Neuronal stem cell (in vitro differentiated cells): ENCODE measurements at regions not wholly inside any gene's neighbourhood (a gene's known extent, or its start where the extent isn't known, plus 50 kb on each side); places are given as distances from the start of the nearest gene placed in this dataset.

Experiments
- DNase-seq: peaks from one replicate; pipeline ENCODE4 v3.0.0-alpha.2; 2013; ENCODE audit warnings: low spot score
- H2AFZ ChIP-seq: one replicate; pipeline ENCODE4 v1.6.1; 2013; ENCODE audit warnings: mild to moderate bottlenecking, low read length, inconsistent platforms
- H2AK5ac ChIP-seq: 2 replicates; pipeline ENCODE4 v1.6.1; 2013; ENCODE audit warnings: low read depth, mild to moderate bottlenecking, inconsistent platforms, low read length, moderate library complexity, mixed read lengths
- H2BK120ac ChIP-seq: 2 replicates; pipeline ENCODE4 v1.6.1; 2013; ENCODE audit warnings: low read depth, mild to moderate bottlenecking, inconsistent platforms, low read length, moderate library complexity, mixed read lengths
- H2BK12ac ChIP-seq: one replicate; pipeline ENCODE4 v1.6.1; 2013; ENCODE audit warnings: low read length, inconsistent platforms
- H2BK15ac ChIP-seq: 2 replicates; pipeline ENCODE4 v1.6.1; 2013; ENCODE audit warnings: mild to moderate bottlenecking, low read length, inconsistent platforms, mixed read lengths
- H2BK5ac ChIP-seq: one replicate; pipeline ENCODE4 v1.6.1; 2013; ENCODE audit warnings: inconsistent platforms, mild to moderate bottlenecking, low read length, moderate library complexity
- H3K14ac ChIP-seq: one replicate; pipeline ENCODE4 v1.6.1; 2013; ENCODE audit warnings: low read length, inconsistent platforms
- H3K18ac ChIP-seq: 2 replicates; pipeline ENCODE4 v1.6.1; 2013; ENCODE audit warnings: low read length, inconsistent platforms
- H3K23ac ChIP-seq: 2 replicates; pipeline ENCODE4 v1.6.1; 2013; ENCODE audit warnings: low read depth, mild to moderate bottlenecking, mixed read lengths, low read length, inconsistent platforms; ENCODE audit not compliant: poor library complexity
- H3K27ac ChIP-seq: replicated peaks from 3 replicates; pipeline ENCODE4 v1.5.1; 2013; ENCODE audit warnings: low read length, inconsistent platforms
- H3K27me3 ChIP-seq, 3 experiments: 2 replicates each; pipeline ENCODE4 v1.6.1; 2013; ENCODE audit warnings: low read length in 3 of 3, mild to moderate bottlenecking in 2 of 3, inconsistent platforms in 1 of 3, low read depth in 1 of 3, mixed read lengths in 1 of 3, moderate library complexity in 1 of 3; ENCODE audit not compliant: control insufficient read depth in 3 of 3, insufficient read depth in 3 of 3
- H3K36me3 ChIP-seq, 2 donors: replicated peaks in 1 of 2; 2 replicates each; pipeline ENCODE4 v1.6.1; 2013; ENCODE audit warnings: low read length in 2 of 2; ENCODE audit not compliant: control insufficient read depth in 2 of 2, insufficient read depth in 2 of 2
- H3K4ac ChIP-seq: 2 replicates; pipeline ENCODE4 v1.6.1; 2013; ENCODE audit warnings: inconsistent platforms, mild to moderate bottlenecking, low read length, moderate library complexity
- H3K4me1 ChIP-seq, 2 donors: 1 replicate in 1 of 2; 2 replicates in 1 of 2; pipeline ENCODE4 v1.6.1; 2013; ENCODE audit warnings: low read length in 2 of 2, low read depth in 1 of 2; ENCODE audit not compliant: control insufficient read depth in 2 of 2, insufficient read depth in 1 of 2
- H3K4me2 ChIP-seq: one replicate; pipeline ENCODE4 v1.6.1; 2013; ENCODE audit warnings: mild to moderate bottlenecking, low read length, inconsistent platforms; ENCODE audit not compliant: insufficient read depth, poor library complexity, severe bottlenecking
- H3K4me3 ChIP-seq, 2 donors: 2 replicates each; pipeline ENCODE4 v1.5.1; 2013; ENCODE audit warnings: low read length in 2 of 2, mild to moderate bottlenecking in 2 of 2, inconsistent platforms in 1 of 2, moderate library complexity in 1 of 2
- H3K79me1 ChIP-seq: one replicate; pipeline ENCODE4 v1.6.1; 2013; ENCODE audit warnings: low read depth, mild to moderate bottlenecking, inconsistent platforms, low read length, moderate library complexity
- H3K9ac ChIP-seq: one replicate; pipeline ENCODE4 v1.6.1; 2013; ENCODE audit warnings: mild to moderate bottlenecking, low read depth, low read length, inconsistent platforms; ENCODE audit not compliant: poor library complexity
- H3K9me3 ChIP-seq, 2 donors: replicated peaks in 1 of 2; 2 replicates each; pipeline versions ENCODE3 to v1.6.1; 2013; ENCODE audit warnings: low read length in 2 of 2, mild to moderate bottlenecking in 2 of 2, inconsistent platforms in 1 of 2, low read depth in 1 of 2, mixed read lengths in 1 of 2, moderate library complexity in 1 of 2; ENCODE audit not compliant: control insufficient read depth in 2 of 2, insufficient read depth in 1 of 2
- H4K8ac ChIP-seq: one replicate; pipeline ENCODE4 v1.6.1; 2013; ENCODE audit warnings: low read depth, mild to moderate bottlenecking, inconsistent platforms, low read length, moderate library complexity
- H4K91ac ChIP-seq: one replicate; pipeline ENCODE4 v1.6.1; 2013; ENCODE audit warnings: low read length, low read depth, mild to moderate bottlenecking, inconsistent platforms; ENCODE audit not compliant: poor library complexity
- WGBS, 2 donors: extraction: QIAGEN DNeasy Blood & Tissue Kit; methylation state at CpG; one replicate each; pipeline ENCODE4 v1.1.7; 2013; ENCODE audit warnings: missing lambda C conversion rate in 2 of 2, mixed read lengths in 1 of 2; ENCODE audit not compliant: insufficient read length in 2 of 2, insufficient replicate concordance in 1 of 2; ENCODE audit errors: extremely low coverage in 2 of 2; 5-methylcytosine and 5-hydroxymethylcytosine counted together

DNA sequence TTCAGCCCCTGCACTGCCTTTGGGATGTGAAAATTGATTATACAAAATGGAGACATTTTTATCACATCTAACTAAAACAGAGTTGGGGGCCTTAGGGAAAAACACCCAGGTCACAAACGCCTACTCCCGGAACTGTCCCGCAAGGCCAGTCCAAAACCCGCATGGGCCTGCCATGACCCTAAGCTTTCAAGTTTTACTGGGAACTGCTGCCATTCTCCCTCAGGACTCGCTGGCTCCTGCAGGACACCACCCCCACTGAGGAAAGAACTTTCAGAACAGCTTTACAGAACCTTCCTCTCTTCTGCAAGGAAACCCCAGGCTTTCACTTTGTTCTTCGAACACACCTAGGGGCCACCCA is 320.4 kb upstream of the HS6ST1 start:
- H4K91ac ChIP-seq = no peak overlapping the region
- H2AFZ ChIP-seq = peak overlapping the region; percentile 43
- H3K14ac ChIP-seq = no peak overlapping the region
- H3K79me1 ChIP-seq = no peaks in the 10 kb centered on the region
- peaks cover 36 to 56% of the 10 kb centered on the region in 2 donors for H3K4me1 ChIP-seq
- no peaks in the 10 kb centered on the region for H3K27me3 ChIP-seq
- H3K23ac ChIP-seq = no peak overlapping the region
- H2AK5ac ChIP-seq = no peak overlapping the region
- no CpG with 5 or more reads among the region's 6 CpGs for WGBS, 2 donors
- H3K4me2 ChIP-seq = no peak overlapping the region
- H3K4ac ChIP-seq = no peak overlapping the region
- H2BK120ac ChIP-seq = peak overlapping the region; percentile 91
- H3K36me3 ChIP-seq = no peaks in the 10 kb centered on the region
- no peak overlapping the region for H3K4me3 ChIP-seq
- no peak overlapping the region for H4K8ac ChIP-seq
- peak overlapping the region; percentile 3 for H2BK15ac ChIP-seq
- peak overlapping the region; percentile 94 for H3K18ac ChIP-seq
- H3K9ac ChIP-seq = no peak overlapping the region
- peak overlapping the region; percentile 85 for H2BK5ac ChIP-seq
- H2BK12ac ChIP-seq = no peak overlapping the region
- DNase-seq = no peak
- no peaks in the 10 kb centered on the region for H3K9me3 ChIP-seq
- H3K27ac ChIP-seq = peak overlapping the region; percentile 96

DNA sequence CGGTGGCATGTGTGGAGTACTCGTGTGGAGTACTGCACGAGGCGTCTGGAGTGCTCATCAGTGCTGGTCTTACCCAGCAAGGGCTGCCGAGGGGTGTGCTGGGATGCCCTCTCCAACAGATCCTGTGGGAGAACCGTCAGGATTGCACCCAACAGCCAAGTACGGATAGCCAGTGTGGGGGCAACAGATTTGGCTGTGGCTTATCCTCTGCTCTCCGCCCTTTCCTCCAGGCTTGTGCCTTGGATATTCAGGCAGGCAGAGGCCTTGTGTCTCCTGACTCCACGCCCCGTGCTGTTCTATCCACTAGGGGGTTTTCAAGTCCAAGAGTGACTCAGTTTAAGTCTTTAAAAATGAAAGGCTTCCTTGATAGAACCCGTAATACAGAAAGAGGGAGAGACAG is 321.0 kb upstream of the HS6ST1 start:
- no peak overlapping the region for H3K4me3 ChIP-seq
- peak overlapping the region; percentile 30 for H2BK15ac ChIP-seq
- peak overlapping the region; percentile 85 for H2AK5ac ChIP-seq
- no peaks in the 10 kb centered on the region for H3K79me1 ChIP-seq
- no peaks in the 10 kb centered on the region for H3K36me3 ChIP-seq
- WGBS, 2 donors = no CpG with 5 or more reads among the region's 11 CpGs
- H3K4ac ChIP-seq = peak overlapping the region; percentile 10
- H3K27ac ChIP-seq = peak overlapping the region; percentile 96
- no peak overlapping the region for H3K9ac ChIP-seq
- peak overlapping the region; percentile 94 for H3K18ac ChIP-seq
- no peak overlapping the region for H3K14ac ChIP-seq
- peaks cover 39 to 59% of the 10 kb centered on the region in 2 donors for H3K4me1 ChIP-seq
- H3K27me3 ChIP-seq = no peaks in the 10 kb centered on the region
- H3K23ac ChIP-seq = no peak overlapping the region
- no peaks in the 10 kb centered on the region for H3K9me3 ChIP-seq
- peak overlapping the region; percentile 92 for H2BK12ac ChIP-seq
- no peak overlapping the region for H2AFZ ChIP-seq
- H4K8ac ChIP-seq = no peak overlapping the region
- peak overlapping the region; percentile 91 for H2BK120ac ChIP-seq
- DNase-seq = no peak
- H2BK5ac ChIP-seq = peak overlapping the region; percentile 85
- H4K91ac ChIP-seq = peak overlapping the region; percentile 90
- no peak overlapping the region for H3K4me2 ChIP-seq

DNA sequence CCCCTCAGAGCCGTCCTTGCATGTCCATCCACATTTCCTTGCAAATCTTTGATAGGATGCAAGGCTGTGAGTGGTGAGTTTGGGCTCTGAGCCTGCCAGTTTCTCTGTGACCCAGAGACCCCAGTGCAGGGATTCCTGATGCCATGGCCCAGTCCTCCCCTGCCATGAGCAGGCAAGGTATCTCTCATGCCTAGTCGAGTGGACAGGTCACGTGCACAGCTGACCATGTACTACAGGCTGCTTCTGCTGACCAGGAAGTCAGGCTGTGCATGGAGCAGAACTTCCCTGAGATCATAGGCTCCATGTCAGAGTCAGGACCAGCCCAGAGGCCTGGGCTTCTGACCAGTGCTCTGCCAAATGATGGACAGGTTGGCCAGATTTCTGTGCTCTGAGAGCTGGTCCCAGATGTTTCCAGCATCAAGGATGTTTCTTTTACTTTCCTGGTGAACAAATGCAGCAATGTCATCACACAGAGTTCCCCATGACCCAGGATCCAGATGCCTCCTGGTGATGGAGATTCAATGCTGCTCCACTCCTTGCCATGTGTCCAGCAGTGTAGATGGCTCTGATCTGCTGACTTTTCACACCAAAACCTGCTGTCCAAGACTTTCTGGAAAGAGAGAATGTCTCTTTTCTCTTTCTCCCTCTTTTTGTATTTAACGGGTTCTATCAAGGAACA is 321.6 kb upstream of the HS6ST1 start:
- Histone ChIP-seq H2BK15ac (peak overlapping the region; percentile 30), H3K36me3 (no peaks in the 10 kb centered on the region), H3K4me2 (no peak overlapping the region), H2AK5ac (peak overlapping the region; percentile 85), H3K23ac (no peak overlapping the region), H2BK5ac (peak overlapping the region; percentile 85), H3K4me1 (peaks cover 45 to 65% of the 10 kb centered on the region in 2 donors), H3K27ac (peak overlapping the region; percentile 2), H3K4ac (peak overlapping the region; percentile 60), H3K9ac (no peak overlapping the region), H3K9me3 (no peaks in the 10 kb centered on the region), H4K8ac (peak overlapping the region; percentile 20), H2AFZ (no peak overlapping the region), H3K14ac (no peak overlapping the region), H2BK12ac (peak overlapping the region; percentile 92), H2BK120ac (peak overlapping the region; percentile 91), H3K27me3 (no peaks in the 10 kb centered on the region), H3K4me3 (no peak overlapping the region), H4K91ac (peak overlapping the region; percentile 100), H3K18ac (peak overlapping the region; percentile 95), H3K79me1 (no peaks in the 10 kb centered on the region)
- no CpG with 5 or more reads among the region's 4 CpGs for WGBS, 2 donors
- DNase-seq = no peak

DNA sequence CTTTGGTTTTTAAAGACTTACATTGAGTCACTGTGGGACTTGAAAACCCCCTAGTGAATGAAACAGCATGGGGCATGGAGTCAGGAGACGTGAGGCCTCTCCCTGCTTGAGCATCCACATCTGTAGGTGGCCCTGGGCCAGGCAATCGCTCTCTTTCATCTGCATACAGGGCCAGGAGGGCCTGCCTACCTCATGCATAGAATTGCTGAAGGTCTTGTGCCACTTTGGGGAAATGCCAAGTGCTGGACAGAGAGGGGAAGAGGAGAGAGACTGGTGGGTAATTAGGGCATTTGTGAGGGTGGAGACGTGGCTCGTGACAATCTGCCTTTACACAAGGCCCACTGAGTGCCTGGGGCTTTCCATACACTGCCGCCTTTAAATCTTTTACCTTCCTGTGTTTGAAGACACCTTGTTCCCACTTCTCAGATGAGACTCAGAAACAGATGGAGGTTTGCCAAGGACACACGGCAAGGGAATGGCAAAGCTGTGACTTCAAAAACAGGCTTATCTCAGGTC is 322.2 kb upstream of the HS6ST1 start:
- no peak overlapping the region for H3K9ac ChIP-seq
- H3K27ac ChIP-seq = no peak overlapping the region
- H2AFZ ChIP-seq = no peak overlapping the region
- DNase-seq = no peak
- peak overlapping the region; percentile 30 for H2BK15ac ChIP-seq
- H4K8ac ChIP-seq = no peak overlapping the region
- no peak overlapping the region for H4K91ac ChIP-seq
- no peaks in the 10 kb centered on the region for H3K79me1 ChIP-seq
- peaks cover 46 to 69% of the 10 kb centered on the region in 2 donors for H3K4me1 ChIP-seq
- H3K4ac ChIP-seq = no peak overlapping the region
- H2AK5ac ChIP-seq = peak overlapping the region; percentile 85
- peaks cover 0 to 4% of the 10 kb centered on the region in 2 donors for H3K9me3 ChIP-seq
- H3K36me3 ChIP-seq = no peaks in the 10 kb centered on the region
- no peak overlapping the region for H2BK12ac ChIP-seq
- H2BK120ac ChIP-seq = peak overlapping the region; percentile 91
- no peak overlapping the region for H3K4me3 ChIP-seq
- peak overlapping the region; percentile 85 for H2BK5ac ChIP-seq
- H3K14ac ChIP-seq = no peak overlapping the region
- no peaks in the 10 kb centered on the region for H3K27me3 ChIP-seq
- no peak overlapping the region for H3K4me2 ChIP-seq
- H3K23ac ChIP-seq = no peak overlapping the region
- H3K18ac ChIP-seq = peak overlapping the region; percentile 49
- no CpG with 5 or more reads among the region's 6 CpGs for WGBS, 2 donors
